Suprapubic skin (tissue), 4 donors: ENCODE measurements at regions not wholly inside any gene's neighbourhood (a gene's known extent, or its start where the extent isn't known, plus 50 kb on each side); places are given as distances from the start of the nearest gene placed in this dataset.
A peak's percentile ranks its signal among the peaks of the same experiment; 100 is the strongest.

Source experiments
- DNase-seq, 2 donors: peaks; one replicate each; pipeline ENCODE4 v3.0.0-alpha.2; 2019; ENCODE audit warnings: low spot score in 2 of 2
- H3K27ac ChIP-seq: fragments of 200-600 bp; sonication (generic); one replicate; pipeline ENCODE4 v1.5.1; 2019
- H3K27me3 ChIP-seq: fragments of 200-600 bp; sonication (generic); one replicate; pipeline ENCODE4 v1.5.1; 2019
- H3K36me3 ChIP-seq: fragments of 200-600 bp; sonication (generic); one replicate; pipeline ENCODE4 v1.5.1; 2019
- H3K4me1 ChIP-seq: fragments of 200-600 bp; sonication (generic); one replicate; pipeline ENCODE4 v1.5.1; 2019
- H3K4me3 ChIP-seq: fragments of 200-600 bp; sonication (generic); one replicate; pipeline ENCODE4 v1.5.1; 2019; ENCODE audit warnings: mild to moderate bottlenecking
- H3K9me3 ChIP-seq: fragments of 200-600 bp; sonication (generic); one replicate; pipeline ENCODE4 v1.5.1; 2019
- CTCF ChIP-seq, 2 donors: fragments of 200-600 bp in 1 of 2; fragments of 450-650 bp in 1 of 2; sonication (generic) in 1 of 2; IDR thresholded peaks; one replicate each; pipeline ENCODE4 v1.5.1; 2016 to 2019; ENCODE audit warnings: antibody characterized with exemption in 2 of 2, mild to moderate bottlenecking in 1 of 2, moderate library complexity in 1 of 2
- EP300 ChIP-seq: sonication (generic); formaldehyde crosslinking; IDR thresholded peaks from one replicate; pipeline ENCODE4 v1.6.1; 2017; ENCODE audit warnings: antibody characterized with exemption
- POLR2A ChIP-seq, 2 donors: fragments of 450-650 bp; IDR thresholded peaks; one replicate each; pipeline ENCODE4 v1.6.1; 2017; ENCODE audit warnings: antibody characterized with exemption in 2 of 2, mild to moderate bottlenecking in 2 of 2, moderate library complexity in 2 of 2
- POLR2AphosphoS5 ChIP-seq, 3 donors: sonication (generic); formaldehyde crosslinking; IDR thresholded peaks; one replicate each; pipeline ENCODE4 v1.6.1; 2017; ENCODE audit warnings: antibody characterized with exemption in 3 of 3
- WGBS: methylation state at CpG from one replicate; pipeline ENCODE4 v1.1.5; 2018; 5-methylcytosine and 5-hydroxymethylcytosine counted together

GRCh38 chr1:5721634-5722215 is 270.5 kb downstream of the NPHP4 start:
- no peak for TF ChIP-seq EP300
- no peak for TF ChIP-seq CTCF (IDR thresholded peaks at IDR 0.05)
- no peak for TF ChIP-seq POLR2A (IDR thresholded peaks at IDR 0.05)
- TF ChIP-seq POLR2AphosphoS5 (IDR thresholded peaks at IDR 0.05) = no peak
- Histone ChIP-seq H3K9me3 (no peaks in the 10 kb centered on the region), H3K4me3 (no peak overlapping the region), H3K4me1 (peaks cover 8% of the 10 kb centered on the region), H3K27me3 (peaks cover 39% of the 10 kb centered on the region), H3K36me3 (no peaks in the 10 kb centered on the region), H3K27ac (no peak overlapping the region)
- DNase-seq = peak in 1 of 2 donors; percentile 40
- 92% methylated on average over 3 of the region's 3 CpGs for WGBS

- H3K4me3 ChIP-seq = no peak overlapping the region
- H3K27ac ChIP-seq = no peak overlapping the region
- TF ChIP-seq POLR2AphosphoS5 (IDR thresholded peaks at IDR 0.05) = no peak
- no peak for TF ChIP-seq CTCF (IDR thresholded peaks at IDR 0.05)
- TF ChIP-seq EP300 = no peak
- no peak for TF ChIP-seq POLR2A (IDR thresholded peaks at IDR 0.05)
Measured at GRCh38 chr1:5720936-5721335, 271.3 kb downstream of the NPHP4 start.

GRCh38 chr1:5720484-5720883 is 271.7 kb downstream of the NPHP4 start:
- Histone ChIP-seq H3K27me3 (peaks cover 33% of the 10 kb centered on the region), H3K9me3 (no peaks in the 10 kb centered on the region), H3K4me1 (peaks cover 8% of the 10 kb centered on the region), H3K4me3 (no peak overlapping the region), H3K27ac (no peak overlapping the region), H3K36me3 (no peaks in the 10 kb centered on the region)
- WGBS = 22% methylated on average over 7 of the region's 8 CpGs
- DNase-seq = peak in 1 of 2 donors; percentile 69
- no peak for TF ChIP-seq POLR2A (IDR thresholded peaks at IDR 0.05)
- no peak for TF ChIP-seq EP300
- TF ChIP-seq POLR2AphosphoS5 (IDR thresholded peaks at IDR 0.05) = no peak
- no peak for TF ChIP-seq CTCF (IDR thresholded peaks at IDR 0.05)

More at GRCh38 chr1:5720936-5721335, 271.3 kb downstream of the NPHP4 start:
- DNase-seq = peak in 1 of 2 donors; percentile 41
- 57% methylated on average over 4 of the region's 4 CpGs for WGBS
- peaks cover 8% of the 10 kb centered on the region for H3K4me1 ChIP-seq
- H3K36me3 ChIP-seq = no peaks in the 10 kb centered on the region
- no peaks in the 10 kb centered on the region for H3K9me3 ChIP-seq
- H3K27me3 ChIP-seq = peaks cover 37% of the 10 kb centered on the region

GRCh38 chr1:5720045-5720444 is 272.2 kb downstream of the NPHP4 start:
- H3K27ac ChIP-seq = no peak overlapping the region
- peaks cover 8% of the 10 kb centered on the region for H3K4me1 ChIP-seq
- TF ChIP-seq POLR2A (IDR thresholded peaks at IDR 0.05) (no peak), POLR2AphosphoS5 (IDR thresholded peaks at IDR 0.05) (no peak), EP300 (no peak), CTCF (IDR thresholded peaks at IDR 0.05) (no peak)
- no peak overlapping the region for H3K4me3 ChIP-seq
- H3K36me3 ChIP-seq = no peaks in the 10 kb centered on the region
- no peaks in the 10 kb centered on the region for H3K9me3 ChIP-seq
- H3K27me3 ChIP-seq = peaks cover 32% of the 10 kb centered on the region
- peak in 1 of 2 donors; percentile 45 for DNase-seq
- WGBS = 65% methylated on average over 6 of the region's 8 CpGs

- TF ChIP-seq POLR2A (IDR thresholded peaks at IDR 0.05) = no peak
- no peak for TF ChIP-seq EP300
- TF ChIP-seq CTCF (IDR thresholded peaks at IDR 0.05) = no peak
- TF ChIP-seq POLR2AphosphoS5 (IDR thresholded peaks at IDR 0.05) = no peak
- WGBS = 80% methylated on average over 25 of the region's 34 CpGs
- Histone ChIP-seq H3K27ac (no peak overlapping the region), H3K27me3 (peaks cover 32% of the 10 kb centered on the region), H3K36me3 (no peaks in the 10 kb centered on the region), H3K9me3 (no peaks in the 10 kb centered on the region), H3K4me3 (no peak overlapping the region), H3K4me1 (peaks cover 8% of the 10 kb centered on the region)
- peak in 1 of 2 donors; percentile 69 for DNase-seq
Measured at GRCh38 chr1:5718831-5719632, 273.2 kb downstream of the NPHP4 start.
